HG03432 (cell line): ENCODE measurements at regions not wholly inside any gene's neighbourhood (a gene's known extent, or its start where the extent isn't known, plus 50 kb on each side); places are given as distances from the start of the nearest gene placed in this dataset.
A peak's percentile ranks its signal among the peaks of the same experiment; 100 is the strongest.
"Not testable (repeated sequence)": the region's sequence is repeated elsewhere in the genome, so short reads cannot be mapped to it uniquely, and the experiment has no call there.

Experiments
- ATAC-seq: cut with Tn5 transposase; IDR thresholded peaks from one replicate; pipeline ENCODE4 v1.9.1; 2021; ENCODE audit warnings: mild to moderate bottlenecking, moderate library complexity; ENCODE audit not compliant: unreplicated experiment

- no peak for ATAC-seq
Observed at GRCh38 chr21:14757533-14758327, 211.6 kb upstream of the SAMSN1 start.

GRCh38 chr21:14755086-14755485 lies 209.0 kb upstream of the SAMSN1 start:
- ATAC-seq: no peak

GRCh38 chr21:14754682-14755081 lies 208.6 kb upstream of the SAMSN1 start:
- no peak for ATAC-seq

GRCh38 chr21:14754259-14754604 lies 208.1 kb upstream of the SAMSN1 start:
- ATAC-seq: no peak

GRCh38 chr21:14753466-14754258 lies 207.5 kb upstream of the SAMSN1 start:
- ATAC-seq: no peak

GRCh38 chr21:14753069-14753465 lies 207.0 kb upstream of the SAMSN1 start:
- no peak for ATAC-seq

- no peak for ATAC-seq
Observed at GRCh38 chr21:14752345-14752909, 206.3 kb upstream of the SAMSN1 start.

GRCh38 chr21:14751602-14752344 lies 205.7 kb upstream of the SAMSN1 start:
- ATAC-seq: no peak

GRCh38 chr21:14751011-14751410 lies 204.9 kb upstream of the SAMSN1 start:
- ATAC-seq: no peak

- ATAC-seq: no peak
Observed at GRCh38 chr21:14750041-14750440, 203.9 kb upstream of the SAMSN1 start.

- ATAC-seq: no peak
Observed at GRCh38 chr21:14748662-14749061, 202.5 kb upstream of the SAMSN1 start.

- no peak for ATAC-seq
Observed at GRCh38 chr21:14744368-14744767, 198.3 kb upstream of the SAMSN1 start.

GRCh38 chr21:14742119-14742518 lies 196.0 kb upstream of the SAMSN1 start:
- ATAC-seq: no peak

- ATAC-seq: no peak
Observed at GRCh38 chr21:14741256-14741655, 195.1 kb upstream of the SAMSN1 start.

GRCh38 chr21:14740692-14741091 lies 194.6 kb upstream of the SAMSN1 start:
- ATAC-seq: no peak

- no peak for ATAC-seq
Observed at GRCh38 chr21:14740116-14740515, 194.0 kb upstream of the SAMSN1 start.

GRCh38 chr21:14739590-14739989 lies 193.5 kb upstream of the SAMSN1 start:
- ATAC-seq: no peak

GRCh38 chr21:14738576-14738975 lies 192.5 kb upstream of the SAMSN1 start:
- not testable (repeated sequence) for ATAC-seq

GRCh38 chr21:14737922-14738321 lies 191.8 kb upstream of the SAMSN1 start:
- peak; percentile 62 for ATAC-seq

- ATAC-seq: no peak
Observed at GRCh38 chr21:14737284-14737691, 191.2 kb upstream of the SAMSN1 start.

GRCh38 chr21:14736672-14737071 lies 190.6 kb upstream of the SAMSN1 start:
- no peak for ATAC-seq
